WTC11 (cell line): ENCODE measurements at regions not wholly inside any gene's neighbourhood (a gene's known extent, or its start where the extent isn't known, plus 50 kb on each side); places are given as distances from the start of the nearest gene placed in this dataset.
A peak's percentile ranks its signal among the peaks of the same experiment; 100 is the strongest.

Source experiments
- ATAC-seq: fragments of 200-7000 bp; cut with Tn5 transposase; 2 replicates; pipeline ENCODE4 v1.10.0; 2021; ENCODE audit warnings: mild to moderate bottlenecking, moderate library complexity
- CTCF ChIA-PET: fragments of 300-600 bp; sonication (Branson Sonifier 250); formaldehyde crosslinking; loops from one replicate; lab custom pipeline; 2021; ENCODE audit warnings: antibody characterized with exemption; lab: Charles Lee
- POLR2A ChIA-PET: fragments of 350-600 bp; sonication (Branson Sonifier 250); formaldehyde crosslinking; loops from one replicate; lab custom pipeline; 2021; ENCODE audit warnings: antibody characterized with exemption; lab: Charles Lee
- DNase-seq: peaks from one replicate; pipeline ENCODE4 v3.0.0; 2021; ENCODE audit warnings: low spot score
- H3K27ac Mint-ChIP-seq: 2 replicates; pipeline ENCODE4 v1.8.0; 2021; ENCODE audit warnings: mixed read lengths
- H3K27me3 Mint-ChIP-seq: 2 replicates; pipeline ENCODE4 v1.8.0; 2021; ENCODE audit warnings: low read depth, mild to moderate bottlenecking, moderate library complexity, mixed read lengths
- H3K36me3 Mint-ChIP-seq: 2 replicates; pipeline ENCODE4 v1.8.0; 2021; ENCODE audit warnings: mixed read lengths
- H3K4me1 Mint-ChIP-seq: 2 replicates; pipeline ENCODE4 v1.8.0; 2022; ENCODE audit warnings: mixed read lengths
- H3K4me3 Mint-ChIP-seq: 2 replicates; pipeline ENCODE4 v1.8.0; 2021; ENCODE audit warnings: mild to moderate bottlenecking, moderate library complexity, mixed read lengths
- H3K9me3 Mint-ChIP-seq: 2 replicates; pipeline ENCODE4 v1.8.0; 2021; ENCODE audit warnings: mixed read lengths
- ESRRA ChIP-seq: sonication (generic); formaldehyde crosslinking; IDR thresholded peaks from 2 replicates; pipeline ENCODE4 v1.8.1; 2022; ENCODE audit warnings: mild to moderate bottlenecking, missing genetic modification reagents, borderline replicate concordance
- GRHL2 ChIP-seq: fragments of 250-450 bp; sonication (Bioruptor Pico); IDR thresholded peaks from 2 replicates; pipeline ENCODE4 v1.8.0; 2022; ENCODE audit warnings: mild to moderate bottlenecking, moderate library complexity; ENCODE audit not compliant: insufficient replicate concordance, severe bottlenecking
- NR2C2 ChIP-seq: sonication (generic); formaldehyde crosslinking; IDR thresholded peaks from 2 replicates; pipeline ENCODE4 v1.8.0; 2022; ENCODE audit warnings: mild to moderate bottlenecking, missing genetic modification reagents
- PRRX2 ChIP-seq: fragments of 250-450 bp; sonication (Bioruptor Pico); IDR thresholded peaks from 2 replicates; pipeline ENCODE4 v1.8.0; 2021; ENCODE audit warnings: mild to moderate bottlenecking
- SOX15 ChIP-seq: fragments of 250-450 bp; sonication (Bioruptor Pico); IDR thresholded peaks from 2 replicates; pipeline ENCODE4 v1.9.0; 2021; ENCODE audit warnings: mild to moderate bottlenecking
- TP53 ChIP-seq: sonication (generic); formaldehyde crosslinking; IDR thresholded peaks from 2 replicates; pipeline ENCODE4 v1.8.1; 2023; ENCODE audit warnings: mild to moderate bottlenecking, missing genetic modification reagents
- ZNF232 ChIP-seq: sonication (generic); formaldehyde crosslinking; IDR thresholded peaks from 2 replicates; pipeline ENCODE4 v1.8.0; 2022; ENCODE audit warnings: mild to moderate bottlenecking, missing genetic modification reagents
- ZNF263 ChIP-seq: sonication (generic); formaldehyde crosslinking; IDR thresholded peaks from 2 replicates; pipeline ENCODE4 v1.8.1; 2022; ENCODE audit warnings: low read depth, mild to moderate bottlenecking, moderate library complexity, missing genetic modification reagents
- ZNF671 ChIP-seq: fragments of 250-450 bp; sonication (Bioruptor Pico); IDR thresholded peaks from 2 replicates; pipeline ENCODE4 v1.8.0; 2021; ENCODE audit warnings: mild to moderate bottlenecking
- TF ChIP-seq, protein P1 (sequence below): sonication (generic); formaldehyde crosslinking; IDR thresholded peaks from 2 replicates; pipeline ENCODE4 v1.8.1; 2023; ENCODE audit warnings: mild to moderate bottlenecking, missing genetic modification reagents, moderate library complexity
- TF ChIP-seq, protein P2 (sequence below): fragments of 250-450 bp; sonication (Bioruptor Pico); IDR thresholded peaks from 2 replicates; pipeline ENCODE4 v1.9.0; 2021; ENCODE audit warnings: mild to moderate bottlenecking, borderline replicate concordance
- TF ChIP-seq, protein P3 (sequence below): sonication (generic); formaldehyde crosslinking; IDR thresholded peaks from 2 replicates; pipeline ENCODE4 v1.8.0; 2023; ENCODE audit warnings: missing genetic modification reagents, mild to moderate bottlenecking, borderline replicate concordance
- TF ChIP-seq, protein P4 (sequence below): sonication (generic); formaldehyde crosslinking; IDR thresholded peaks from 2 replicates; pipeline ENCODE4 v1.8.0; 2022; ENCODE audit warnings: mild to moderate bottlenecking, missing genetic modification reagents
- TF ChIP-seq, protein P5 (sequence below): fragments of 250-450 bp; sonication (Bioruptor Pico); IDR thresholded peaks from 2 replicates; pipeline ENCODE4 v1.9.0; 2021; ENCODE audit warnings: mild to moderate bottlenecking
- TF ChIP-seq, protein P6 (sequence below): fragments of 250-450 bp; sonication (Bioruptor Pico); IDR thresholded peaks from 2 replicates; pipeline ENCODE4 v2.1.2; 2022; ENCODE audit warnings: mild to moderate bottlenecking, moderate library complexity

DNA sequence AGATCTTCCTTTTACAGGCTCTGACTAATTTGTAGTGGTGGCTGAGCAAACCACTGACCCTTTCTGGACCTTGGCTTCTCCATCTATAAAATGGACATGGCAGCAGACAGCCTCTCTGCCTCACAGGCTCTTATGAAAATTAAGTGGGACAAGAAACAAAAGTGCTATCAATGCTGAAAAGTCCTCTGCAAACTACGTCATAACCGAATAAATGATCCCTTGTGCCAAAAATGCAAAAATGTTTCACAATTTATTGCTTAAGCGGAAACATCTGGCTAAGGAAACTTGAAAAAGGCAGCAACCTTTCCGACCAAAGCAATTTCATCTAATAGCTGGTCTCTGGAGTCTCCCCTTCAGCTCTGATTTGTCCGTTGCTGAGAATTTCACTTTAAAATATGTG is 108.5 kb upstream of the PLXNC1 start (continued):
- TF ChIP-seq, protein P1, sequence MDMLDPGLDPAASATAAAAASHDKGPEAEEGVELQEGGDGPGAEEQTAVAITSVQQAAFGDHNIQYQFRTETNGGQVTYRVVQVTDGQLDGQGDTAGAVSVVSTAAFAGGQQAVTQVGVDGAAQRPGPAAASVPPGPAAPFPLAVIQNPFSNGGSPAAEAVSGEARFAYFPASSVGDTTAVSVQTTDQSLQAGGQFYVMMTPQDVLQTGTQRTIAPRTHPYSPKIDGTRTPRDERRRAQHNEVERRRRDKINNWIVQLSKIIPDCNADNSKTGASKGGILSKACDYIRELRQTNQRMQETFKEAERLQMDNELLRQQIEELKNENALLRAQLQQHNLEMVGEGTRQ: no peak
- TF ChIP-seq SOX15 (CRISPR knock-in tag): no peak
- no peak for TF ChIP-seq GRHL2
- no peak for TF ChIP-seq TP53 (CRISPR knock-in tag)
- TF ChIP-seq, protein P2, sequence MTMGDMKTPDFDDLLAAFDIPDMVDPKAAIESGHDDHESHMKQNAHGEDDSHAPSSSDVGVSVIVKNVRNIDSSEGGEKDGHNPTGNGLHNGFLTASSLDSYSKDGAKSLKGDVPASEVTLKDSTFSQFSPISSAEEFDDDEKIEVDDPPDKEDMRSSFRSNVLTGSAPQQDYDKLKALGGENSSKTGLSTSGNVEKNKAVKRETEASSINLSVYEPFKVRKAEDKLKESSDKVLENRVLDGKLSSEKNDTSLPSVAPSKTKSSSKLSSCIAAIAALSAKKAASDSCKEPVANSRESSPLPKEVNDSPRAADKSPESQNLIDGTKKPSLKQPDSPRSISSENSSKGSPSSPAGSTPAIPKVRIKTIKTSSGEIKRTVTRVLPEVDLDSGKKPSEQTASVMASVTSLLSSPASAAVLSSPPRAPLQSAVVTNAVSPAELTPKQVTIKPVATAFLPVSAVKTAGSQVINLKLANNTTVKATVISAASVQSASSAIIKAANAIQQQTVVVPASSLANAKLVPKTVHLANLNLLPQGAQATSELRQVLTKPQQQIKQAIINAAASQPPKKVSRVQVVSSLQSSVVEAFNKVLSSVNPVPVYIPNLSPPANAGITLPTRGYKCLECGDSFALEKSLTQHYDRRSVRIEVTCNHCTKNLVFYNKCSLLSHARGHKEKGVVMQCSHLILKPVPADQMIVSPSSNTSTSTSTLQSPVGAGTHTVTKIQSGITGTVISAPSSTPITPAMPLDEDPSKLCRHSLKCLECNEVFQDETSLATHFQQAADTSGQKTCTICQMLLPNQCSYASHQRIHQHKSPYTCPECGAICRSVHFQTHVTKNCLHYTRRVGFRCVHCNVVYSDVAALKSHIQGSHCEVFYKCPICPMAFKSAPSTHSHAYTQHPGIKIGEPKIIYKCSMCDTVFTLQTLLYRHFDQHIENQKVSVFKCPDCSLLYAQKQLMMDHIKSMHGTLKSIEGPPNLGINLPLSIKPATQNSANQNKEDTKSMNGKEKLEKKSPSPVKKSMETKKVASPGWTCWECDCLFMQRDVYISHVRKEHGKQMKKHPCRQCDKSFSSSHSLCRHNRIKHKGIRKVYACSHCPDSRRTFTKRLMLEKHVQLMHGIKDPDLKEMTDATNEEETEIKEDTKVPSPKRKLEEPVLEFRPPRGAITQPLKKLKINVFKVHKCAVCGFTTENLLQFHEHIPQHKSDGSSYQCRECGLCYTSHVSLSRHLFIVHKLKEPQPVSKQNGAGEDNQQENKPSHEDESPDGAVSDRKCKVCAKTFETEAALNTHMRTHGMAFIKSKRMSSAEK (CRISPR knock-in tag): no peak
- TF ChIP-seq, protein P3, sequence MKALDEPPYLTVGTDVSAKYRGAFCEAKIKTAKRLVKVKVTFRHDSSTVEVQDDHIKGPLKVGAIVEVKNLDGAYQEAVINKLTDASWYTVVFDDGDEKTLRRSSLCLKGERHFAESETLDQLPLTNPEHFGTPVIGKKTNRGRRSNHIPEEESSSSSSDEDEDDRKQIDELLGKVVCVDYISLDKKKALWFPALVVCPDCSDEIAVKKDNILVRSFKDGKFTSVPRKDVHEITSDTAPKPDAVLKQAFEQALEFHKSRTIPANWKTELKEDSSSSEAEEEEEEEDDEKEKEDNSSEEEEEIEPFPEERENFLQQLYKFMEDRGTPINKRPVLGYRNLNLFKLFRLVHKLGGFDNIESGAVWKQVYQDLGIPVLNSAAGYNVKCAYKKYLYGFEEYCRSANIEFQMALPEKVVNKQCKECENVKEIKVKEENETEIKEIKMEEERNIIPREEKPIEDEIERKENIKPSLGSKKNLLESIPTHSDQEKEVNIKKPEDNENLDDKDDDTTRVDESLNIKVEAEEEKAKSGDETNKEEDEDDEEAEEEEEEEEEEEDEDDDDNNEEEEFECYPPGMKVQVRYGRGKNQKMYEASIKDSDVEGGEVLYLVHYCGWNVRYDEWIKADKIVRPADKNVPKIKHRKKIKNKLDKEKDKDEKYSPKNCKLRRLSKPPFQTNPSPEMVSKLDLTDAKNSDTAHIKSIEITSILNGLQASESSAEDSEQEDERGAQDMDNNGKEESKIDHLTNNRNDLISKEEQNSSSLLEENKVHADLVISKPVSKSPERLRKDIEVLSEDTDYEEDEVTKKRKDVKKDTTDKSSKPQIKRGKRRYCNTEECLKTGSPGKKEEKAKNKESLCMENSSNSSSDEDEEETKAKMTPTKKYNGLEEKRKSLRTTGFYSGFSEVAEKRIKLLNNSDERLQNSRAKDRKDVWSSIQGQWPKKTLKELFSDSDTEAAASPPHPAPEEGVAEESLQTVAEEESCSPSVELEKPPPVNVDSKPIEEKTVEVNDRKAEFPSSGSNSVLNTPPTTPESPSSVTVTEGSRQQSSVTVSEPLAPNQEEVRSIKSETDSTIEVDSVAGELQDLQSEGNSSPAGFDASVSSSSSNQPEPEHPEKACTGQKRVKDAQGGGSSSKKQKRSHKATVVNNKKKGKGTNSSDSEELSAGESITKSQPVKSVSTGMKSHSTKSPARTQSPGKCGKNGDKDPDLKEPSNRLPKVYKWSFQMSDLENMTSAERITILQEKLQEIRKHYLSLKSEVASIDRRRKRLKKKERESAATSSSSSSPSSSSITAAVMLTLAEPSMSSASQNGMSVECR: no peak
- TF ChIP-seq NR2C2 (CRISPR knock-in tag): no peak
- no peak for TF ChIP-seq ZNF232

DNA sequence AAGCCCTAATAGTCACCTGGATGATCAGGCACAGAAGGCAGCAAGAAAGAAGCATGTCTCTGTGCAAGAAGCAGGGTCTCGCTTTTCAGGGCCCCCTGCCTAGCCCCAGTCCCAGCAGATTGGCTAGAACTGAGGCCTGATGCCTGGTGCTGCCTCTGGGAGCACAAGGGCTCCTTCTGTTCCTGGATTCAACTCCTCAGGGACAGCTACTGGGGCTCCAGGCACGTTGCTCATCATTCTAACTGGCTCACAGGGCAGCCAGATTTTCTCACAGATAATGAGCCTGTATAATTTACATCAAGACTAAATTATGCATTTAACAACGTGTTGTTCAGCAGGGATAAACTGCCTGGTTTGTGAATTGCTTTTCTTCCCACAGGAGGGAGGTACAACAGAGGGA is 106.5 kb upstream of the PLXNC1 start:
- peaks cover 22% of the 10 kb centered on the region for H3K9me3 Mint-ChIP-seq
- ChIA-PET POLR2A (no interaction called here), CTCF (interaction anchor here (1.3 kb wide), 1 partner anchor 60 kb away, joined by 3 read pairs; no protein-coding TSS in a partner anchor)
- H3K27ac Mint-ChIP-seq: no peak overlapping the region; the same call in 1 of the 2 replicates
- peaks cover 11% of the 10 kb centered on the region for H3K4me1 Mint-ChIP-seq
- TF ChIP-seq ESRRA (no peak), PRRX2 (CRISPR knock-in tag) (no peak), ZNF671 (CRISPR knock-in tag) (no peak), ZNF263 (CRISPR knock-in tag) (no peak)
- TF ChIP-seq, protein P4, sequence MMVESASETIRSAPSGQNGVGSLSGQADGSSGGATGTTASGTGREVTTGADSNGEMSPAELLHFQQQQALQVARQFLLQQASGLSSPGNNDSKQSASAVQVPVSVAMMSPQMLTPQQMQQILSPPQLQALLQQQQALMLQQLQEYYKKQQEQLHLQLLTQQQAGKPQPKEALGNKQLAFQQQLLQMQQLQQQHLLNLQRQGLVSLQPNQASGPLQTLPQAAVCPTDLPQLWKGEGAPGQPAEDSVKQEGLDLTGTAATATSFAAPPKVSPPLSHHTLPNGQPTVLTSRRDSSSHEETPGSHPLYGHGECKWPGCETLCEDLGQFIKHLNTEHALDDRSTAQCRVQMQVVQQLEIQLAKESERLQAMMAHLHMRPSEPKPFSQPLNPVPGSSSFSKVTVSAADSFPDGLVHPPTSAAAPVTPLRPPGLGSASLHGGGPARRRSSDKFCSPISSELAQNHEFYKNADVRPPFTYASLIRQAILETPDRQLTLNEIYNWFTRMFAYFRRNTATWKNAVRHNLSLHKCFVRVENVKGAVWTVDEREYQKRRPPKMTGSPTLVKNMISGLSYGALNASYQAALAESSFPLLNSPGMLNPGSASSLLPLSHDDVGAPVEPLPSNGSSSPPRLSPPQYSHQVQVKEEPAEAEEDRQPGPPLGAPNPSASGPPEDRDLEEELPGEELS (CRISPR knock-in tag): no peak
- TF ChIP-seq, protein P5, sequence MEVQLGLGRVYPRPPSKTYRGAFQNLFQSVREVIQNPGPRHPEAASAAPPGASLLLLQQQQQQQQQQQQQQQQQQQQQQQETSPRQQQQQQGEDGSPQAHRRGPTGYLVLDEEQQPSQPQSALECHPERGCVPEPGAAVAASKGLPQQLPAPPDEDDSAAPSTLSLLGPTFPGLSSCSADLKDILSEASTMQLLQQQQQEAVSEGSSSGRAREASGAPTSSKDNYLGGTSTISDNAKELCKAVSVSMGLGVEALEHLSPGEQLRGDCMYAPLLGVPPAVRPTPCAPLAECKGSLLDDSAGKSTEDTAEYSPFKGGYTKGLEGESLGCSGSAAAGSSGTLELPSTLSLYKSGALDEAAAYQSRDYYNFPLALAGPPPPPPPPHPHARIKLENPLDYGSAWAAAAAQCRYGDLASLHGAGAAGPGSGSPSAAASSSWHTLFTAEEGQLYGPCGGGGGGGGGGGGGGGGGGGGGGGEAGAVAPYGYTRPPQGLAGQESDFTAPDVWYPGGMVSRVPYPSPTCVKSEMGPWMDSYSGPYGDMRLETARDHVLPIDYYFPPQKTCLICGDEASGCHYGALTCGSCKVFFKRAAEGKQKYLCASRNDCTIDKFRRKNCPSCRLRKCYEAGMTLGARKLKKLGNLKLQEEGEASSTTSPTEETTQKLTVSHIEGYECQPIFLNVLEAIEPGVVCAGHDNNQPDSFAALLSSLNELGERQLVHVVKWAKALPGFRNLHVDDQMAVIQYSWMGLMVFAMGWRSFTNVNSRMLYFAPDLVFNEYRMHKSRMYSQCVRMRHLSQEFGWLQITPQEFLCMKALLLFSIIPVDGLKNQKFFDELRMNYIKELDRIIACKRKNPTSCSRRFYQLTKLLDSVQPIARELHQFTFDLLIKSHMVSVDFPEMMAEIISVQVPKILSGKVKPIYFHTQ (CRISPR knock-in tag): no peak
- TF ChIP-seq, protein P6, sequence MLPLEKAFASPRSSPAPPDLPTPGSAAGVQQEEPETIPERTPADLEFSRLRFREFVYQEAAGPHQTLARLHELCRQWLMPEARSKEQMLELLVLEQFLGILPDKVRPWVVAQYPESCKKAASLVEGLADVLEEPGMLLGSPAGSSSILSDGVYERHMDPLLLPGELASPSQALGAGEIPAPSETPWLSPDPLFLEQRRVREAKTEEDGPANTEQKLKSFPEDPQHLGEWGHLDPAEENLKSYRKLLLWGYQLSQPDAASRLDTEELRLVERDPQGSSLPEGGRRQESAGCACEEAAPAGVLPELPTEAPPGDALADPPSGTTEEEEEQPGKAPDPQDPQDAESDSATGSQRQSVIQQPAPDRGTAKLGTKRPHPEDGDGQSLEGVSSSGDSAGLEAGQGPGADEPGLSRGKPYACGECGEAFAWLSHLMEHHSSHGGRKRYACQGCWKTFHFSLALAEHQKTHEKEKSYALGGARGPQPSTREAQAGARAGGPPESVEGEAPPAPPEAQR (CRISPR knock-in tag): no peak
- DNase-seq (no peak), ATAC-seq (peak; percentile 55)
- H3K27me3 Mint-ChIP-seq: no peaks in the 10 kb centered on the region; the same call in 1 of the 2 replicates
- H3K4me3 Mint-ChIP-seq: no peak overlapping the region
- H3K36me3 Mint-ChIP-seq: peaks cover 17% of the 10 kb centered on the region
